Esophagus squamous epithelium (tissue), 5 donors: ENCODE measurements at regions not wholly inside any gene's neighbourhood (a gene's known extent, or its start where the extent isn't known, plus 50 kb on each side); places are given as distances from the start of the nearest gene placed in this dataset.

Experiments used
- DNase-seq: peaks from one replicate; lab custom pipeline; 2025; lab: John Stamatoyannopoulos, UW
- H3K27ac ChIP-seq, 4 donors: fragments of 200-600 bp; sonication (generic); one replicate each; pipeline ENCODE4 v1.5.1; 2016 to 2019; ENCODE audit warnings: mild to moderate bottlenecking in 1 of 4
- H3K27me3 ChIP-seq, 4 donors: fragments of 200-600 bp; sonication (generic); 1 replicate in 3 of 4; 2 replicates in 1 of 4; pipeline versions ENCODE4 v1.5.1 to v1.6.0; 2017 to 2021; ENCODE audit warnings: antibody characterized with exemption in 1 of 4
- H3K36me3 ChIP-seq, 3 donors: fragments of 200-600 bp; sonication (generic); one replicate each; pipeline ENCODE4 v1.5.1; 2016 to 2019
- H3K4me1 ChIP-seq, 3 donors: fragments of 200-600 bp; sonication (generic); one replicate each; pipeline ENCODE4 v1.5.1; 2017 to 2019
- H3K4me3 ChIP-seq, 4 donors: fragments of 200-600 bp; sonication (generic); 1 replicate in 3 of 4; 2 replicates in 1 of 4; pipeline ENCODE4 v1.5.1; 2016 to 2019; ENCODE audit warnings: mild to moderate bottlenecking in 2 of 4, moderate library complexity in 1 of 4
- H3K9me3 ChIP-seq, 3 donors: fragments of 200-600 bp; sonication (generic); one replicate each; pipeline ENCODE4 v1.5.1; 2016 to 2019
- CTCF ChIP-seq, 6 experiments: fragments of 450-650 bp in 4 of 6; fragments of 200-600 bp in 2 of 6; sonication (generic) in 2 of 6; IDR thresholded peaks; one replicate each; pipeline ENCODE4 v1.5.1; 2016 to 2019; ENCODE audit warnings: antibody characterized with exemption in 6 of 6, mild to moderate bottlenecking in 4 of 6, moderate library complexity in 4 of 6
- POLR2A ChIP-seq, 4 donors: fragments of 450-650 bp; IDR thresholded peaks; one replicate each; pipeline ENCODE4 v1.6.1; 2017; ENCODE audit warnings: antibody characterized with exemption in 4 of 4, mild to moderate bottlenecking in 4 of 4, moderate library complexity in 3 of 4
- WGBS, 2 donors: methylation state at CpG; one replicate each; pipeline ENCODE4 v1.1.5; 2018; 5-methylcytosine and 5-hydroxymethylcytosine counted together
- intact Hi-C: fragments of 100-400 bp; cut with DNase I; formaldehyde crosslinking; loops from one replicate; pipeline ENCODE4 v1.15.0; 2022
- donor health status: DM: yes; HTN: yes; CAD: no.

GRCh38 chr13:73250061-73250460 is 191.3 kb downstream of the KLF5 start:
- TF ChIP-seq CTCF (IDR thresholded peaks at IDR 0.05) (no peak), POLR2A (IDR thresholded peaks at IDR 0.05) (no peak)
- intact Hi-C loops: no loop called here

GRCh38 chr13:73248711-73249580 is 190.1 kb downstream of the KLF5 start:
- Histone ChIP-seq H3K27me3 (no peaks in the 10 kb centered on the region), H3K9me3 (no peaks in the 10 kb centered on the region), H3K36me3 (no peaks in the 10 kb centered on the region), H3K4me1 (peaks cover 5 to 27% (median 7%) of the 10 kb centered on the region in 3 donors), H3K4me3 (no peak overlapping the region), H3K27ac (peak overlapping the region; percentile 57 to 77 (median 72))
- DNase-seq: no peak
- WGBS, 2 donors: 27 to 32% methylated on average over 7 of the region's 7 CpGs
- intact Hi-C loops: no loop called here
- TF ChIP-seq CTCF (IDR thresholded peaks at IDR 0.05) (no peak), POLR2A (IDR thresholded peaks at IDR 0.05) (no peak)

More at GRCh38 chr13:73250061-73250460, 191.3 kb downstream of the KLF5 start:
- H3K9me3 ChIP-seq: no peaks in the 10 kb centered on the region
- no peaks in the 10 kb centered on the region for H3K27me3 ChIP-seq
- no peak overlapping the region for H3K4me3 ChIP-seq
- peak overlapping the region in 2 of 4 donors; percentile 76 to 77 for H3K27ac ChIP-seq
- H3K4me1 ChIP-seq: peaks cover 5 to 34% (median 7%) of the 10 kb centered on the region in 3 donors
- H3K36me3 ChIP-seq: no peaks in the 10 kb centered on the region
- DNase-seq: no peak
- 79 to 85% methylated on average over 7 of the region's 7 CpGs for WGBS, 2 donors

- no peaks in the 10 kb centered on the region for H3K9me3 ChIP-seq
- no peak for TF ChIP-seq POLR2A (IDR thresholded peaks at IDR 0.05)
- no peak for TF ChIP-seq CTCF (IDR thresholded peaks at IDR 0.05)
- peak overlapping the region in 2 of 4 donors; percentile 3 to 76 for H3K27ac ChIP-seq
- H3K36me3 ChIP-seq: no peaks in the 10 kb centered on the region
- intact Hi-C loops: no loop called here
- 88 to 96% methylated on average over 3 of the region's 3 CpGs for WGBS, 2 donors
- peaks cover 5 to 27% (median 7%) of the 10 kb centered on the region in 3 donors for H3K4me1 ChIP-seq
- DNase-seq: no peak
- H3K27me3 ChIP-seq: no peaks in the 10 kb centered on the region
- no peak overlapping the region for H3K4me3 ChIP-seq
Observed at GRCh38 chr13:73248154-73248553, 189.3 kb downstream of the KLF5 start.

- H3K27ac ChIP-seq: no peak overlapping the region
- no peak overlapping the region for H3K4me3 ChIP-seq
- 86 to 90% methylated on average over 6 of the region's 6 CpGs for WGBS, 2 donors
- intact Hi-C loops: no loop called here
- DNase-seq: no peak
- no peaks in the 10 kb centered on the region for H3K36me3 ChIP-seq
- no peaks in the 10 kb centered on the region for H3K27me3 ChIP-seq
- no peak for TF ChIP-seq POLR2A (IDR thresholded peaks at IDR 0.05)
- no peak for TF ChIP-seq CTCF (IDR thresholded peaks at IDR 0.05)
- peaks cover 5 to 20% (median 7%) of the 10 kb centered on the region in 3 donors for H3K4me1 ChIP-seq
- no peaks in the 10 kb centered on the region for H3K9me3 ChIP-seq
Observed at GRCh38 chr13:73245246-73245645, 186.4 kb downstream of the KLF5 start.

GRCh38 chr13:73244467-73244866 is 185.7 kb downstream of the KLF5 start:
- intact Hi-C loops: no loop called here
- WGBS, 2 donors: 60 to 66% methylated on average over 4 of the region's 4 CpGs
- Histone ChIP-seq H3K36me3 (no peaks in the 10 kb centered on the region), H3K4me3 (no peak overlapping the region), H3K4me1 (peaks cover 4 to 19% (median 7%) of the 10 kb centered on the region in 3 donors), H3K27me3 (no peaks in the 10 kb centered on the region), H3K27ac (no peak overlapping the region), H3K9me3 (no peaks in the 10 kb centered on the region)
- no peak for DNase-seq
- no peak for TF ChIP-seq POLR2A (IDR thresholded peaks at IDR 0.05)
